ENCODE measurements at regions not wholly inside any gene's neighbourhood (a gene's known extent, or its start where the extent isn't known, plus 50 kb on each side); places are given as distances from the start of the nearest gene placed in this dataset.

DNA sequence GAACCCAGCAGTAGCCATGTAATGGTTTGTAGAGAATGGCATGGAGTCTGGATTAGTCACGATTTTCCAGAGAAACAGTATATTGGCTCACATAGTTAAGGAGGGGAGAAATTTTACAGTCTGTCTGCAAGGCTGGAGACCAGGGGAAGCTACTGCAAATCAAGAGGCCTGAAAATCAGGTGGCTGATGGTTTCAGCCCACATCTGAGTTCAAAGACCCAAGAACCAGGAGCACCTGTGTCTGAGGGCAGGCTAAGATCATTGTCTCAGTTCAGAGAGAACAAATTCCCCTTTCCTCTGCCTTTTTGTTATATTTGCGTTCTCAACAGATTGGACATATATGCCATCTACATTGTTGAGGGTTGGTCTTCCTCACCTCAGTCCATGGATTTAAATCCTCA, 207.5 kb upstream of the IRX2 start:
- Histone ChIP-seq H2BK5ac (ENCODE audit: low read depth, low read length) (no peak overlapping the region), H3K79me2 (ENCODE audit: control insufficient read depth in 1 of 2, insufficient read depth in 2 of 2, low read length in 2 of 2) (no peaks in the 10 kb centered on the region), H3K27me3 (replicated peaks in 1 of 4; ENCODE audit: control insufficient read depth in 3 of 4, extremely low read depth in 1 of 4, insufficient read depth in 3 of 4, low read length in 3 of 4) (no peaks in the 10 kb centered on the region), H3K56ac (replicated peaks; ENCODE audit: insufficient read length, low read depth, low read length) (no peak overlapping the region), H3K23me2 (ENCODE audit: low read depth, low read length) (no peaks in the 10 kb centered on the region; the same call in 1 of the 2 replicates), H3K14ac (ENCODE audit: insufficient read length) (no peak overlapping the region), H2AFZ (ENCODE audit: low read length) (no peak overlapping the region), H3K79me1 (ENCODE audit: low read depth, low read length) (no peaks in the 10 kb centered on the region), H2BK15ac (ENCODE audit: low read length) (no peak overlapping the region), H3K23ac (ENCODE audit: insufficient read length) (no peak overlapping the region), H3K4ac (replicated peaks; ENCODE audit: insufficient read length, low read depth, low read length) (no peak overlapping the region), H3K4me2 (ENCODE audit: insufficient read depth in 1 of 2, low read depth in 2 of 2, low read length in 2 of 2) (no peak overlapping the region), H3K4me1 (replicated peaks in 1 of 4; ENCODE audit: control insufficient read depth in 3 of 4, insufficient read depth in 4 of 4, low read length in 3 of 4) (no peaks in the 10 kb centered on the region), H4K8ac (ENCODE audit: extremely low read depth, insufficient read depth, low read length) (no peak overlapping the region), H4K91ac (replicated peaks; ENCODE audit: insufficient read length, low read length) (no peak overlapping the region), H3K27ac (ENCODE audit: low read depth, low read length) (no peak overlapping the region), H2BK12ac (ENCODE audit: low read depth, low read length) (no peak overlapping the region), H3K9me3 (ENCODE audit: insufficient read depth in 2 of 2, low read depth in 1 of 2, low read length in 1 of 2) (no peaks in the 10 kb centered on the region; a peak in 1 of 4 replicates), H3K9ac (replicated peaks in 1 of 4; ENCODE audit: extremely low read depth in 1 of 4, low read depth in 3 of 4, low read length in 3 of 4) (no peak overlapping the region), H2BK120ac (replicated peaks; ENCODE audit: low read depth, low read length) (no peak overlapping the region), H2BK20ac (ENCODE audit: low read length) (no peak overlapping the region), H2AK5ac (ENCODE audit: low read depth, low read length) (no peak overlapping the region), H4K5ac (ENCODE audit: insufficient read length, low read depth, low read length) (no peak overlapping the region), H3K18ac (ENCODE audit: extremely low read depth, low read length) (no peak overlapping the region), H4K20me1 (replicated peaks in 1 of 2; ENCODE audit: control insufficient read depth in 1 of 2, insufficient read depth in 2 of 2, low read length in 2 of 2) (no peaks in the 10 kb centered on the region), H3K36me3 (ENCODE audit: control insufficient read depth in 2 of 4, insufficient read depth in 4 of 4, low read length in 3 of 4) (no peaks in the 10 kb centered on the region; a peak in 1 of 8 replicates), H3K4me3 (ENCODE audit: extremely low read depth in 1 of 4, insufficient read depth in 2 of 4, low read depth in 3 of 4, low read length in 4 of 4) (no peak overlapping the region)
- 79% methylated on average over 2 of the region's 2 CpGs; no CpG with 5 or more reads in 1 of the 2 experiments for WGBS, 2 experiments (ENCODE audit: extremely low coverage in 1 of 2, insufficient coverage in 1 of 2, insufficient read length in 1 of 2, insufficient replicate concordance in 2 of 2, low coverage in 1 of 2, low lambda C conversion rate in 2 of 2, missing lambda C conversion rate in 1 of 2)
- DNase-seq (ENCODE audit: low read depth in 1 of 2, low spot score in 2 of 2): no peak
- POLR2A ChIA-PET (ENCODE audit: partially characterized antibody): no interaction called here
- CTCF ChIA-PET (ENCODE audit: partially characterized antibody): no interaction called here
- no peak for FAIRE-seq
- no peak for TF ChIP-seq HDAC6 (IDR thresholded peaks at IDR 0.05; ENCODE audit: low read depth, low read length)
- no peak for TF ChIP-seq BCL11A (IDR thresholded peaks at IDR 0.05; ENCODE audit: low read depth in 2 of 2, low read length in 2 of 2)
- TF ChIP-seq CTBP2 (IDR thresholded peaks at IDR 0.05; ENCODE audit: borderline replicate concordance, insufficient read depth, insufficient read length, low read length): no peak
- TF ChIP-seq YY1 (IDR thresholded peaks at IDR 0.05; ENCODE audit: low read depth, low read length): no peak
- TF ChIP-seq TAF1 (IDR thresholded peaks at IDR 0.05; ENCODE audit: low read depth, low read length): no peak
- no peak for TF ChIP-seq SAP30 (IDR thresholded peaks at IDR 0.05; ENCODE audit: insufficient read depth, insufficient replicate concordance, low read length)
- TF ChIP-seq JUN (IDR thresholded peaks at IDR 0.05; ENCODE audit: low read depth, low read length): no peak
- TF ChIP-seq JUND (IDR thresholded peaks at IDR 0.05; ENCODE audit: low read length): no peak
- no peak for TF ChIP-seq RFX5 (IDR thresholded peaks at IDR 0.05; ENCODE audit: borderline replicate concordance, low read depth, low read length)
